GM21360 (cell line): ENCODE measurements at regions not wholly inside any gene's neighbourhood (a gene's known extent, or its start where the extent isn't known, plus 50 kb on each side); places are given as distances from the start of the nearest gene placed in this dataset.
A peak's percentile ranks its signal among the peaks of the same experiment; 100 is the strongest.
"Not testable (repeated sequence)": the region's sequence is repeated elsewhere in the genome, so short reads cannot be mapped to it uniquely, and the experiment has no call there.

Experiments
- ATAC-seq: cut with Tn5 transposase; IDR thresholded peaks from one replicate; pipeline ENCODE4 v1.9.1; 2021; ENCODE audit warnings: mild to moderate bottlenecking, moderate library complexity; ENCODE audit not compliant: unreplicated experiment

DNA sequence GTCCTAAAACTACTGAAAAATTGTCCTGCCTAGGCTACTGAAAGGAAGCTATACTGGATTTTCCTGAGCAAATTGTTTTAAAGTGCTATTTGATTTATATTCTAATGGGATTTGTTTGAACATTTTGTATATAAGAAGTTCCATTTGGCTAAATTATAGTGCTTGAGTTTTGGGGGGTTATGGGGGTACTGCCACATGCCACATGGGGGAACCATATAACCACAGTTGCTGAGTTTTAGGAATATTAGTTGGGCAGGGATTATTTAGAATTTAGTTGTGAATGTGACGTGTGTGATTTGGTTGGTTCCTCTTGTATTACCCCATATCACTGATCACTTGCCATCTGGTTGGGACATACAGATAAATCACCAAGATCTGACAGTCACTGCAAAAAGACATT, 224.5 kb upstream of the TAPT1 start:
- ATAC-seq: no peak

DNA sequence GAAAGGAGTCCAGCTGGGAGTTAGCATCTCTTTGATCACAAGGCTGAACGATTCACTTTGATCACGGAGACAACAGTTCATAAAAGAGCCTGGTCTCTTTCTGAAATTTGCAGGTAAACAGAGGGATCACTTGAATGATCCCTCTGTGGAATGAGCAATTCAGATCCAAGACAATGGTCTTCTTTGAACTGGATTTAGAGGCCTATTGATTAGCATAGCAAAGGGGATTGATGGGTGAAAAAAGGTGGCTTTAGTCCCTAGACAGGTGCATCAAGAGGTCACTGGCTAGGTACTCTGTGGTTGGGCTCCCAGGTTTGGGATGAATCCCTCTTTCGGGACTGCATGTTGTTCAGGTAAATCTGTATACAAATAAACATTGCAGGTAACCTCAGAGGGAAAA, 223.8 kb upstream of the TAPT1 start:
- ATAC-seq: no peak

DNA sequence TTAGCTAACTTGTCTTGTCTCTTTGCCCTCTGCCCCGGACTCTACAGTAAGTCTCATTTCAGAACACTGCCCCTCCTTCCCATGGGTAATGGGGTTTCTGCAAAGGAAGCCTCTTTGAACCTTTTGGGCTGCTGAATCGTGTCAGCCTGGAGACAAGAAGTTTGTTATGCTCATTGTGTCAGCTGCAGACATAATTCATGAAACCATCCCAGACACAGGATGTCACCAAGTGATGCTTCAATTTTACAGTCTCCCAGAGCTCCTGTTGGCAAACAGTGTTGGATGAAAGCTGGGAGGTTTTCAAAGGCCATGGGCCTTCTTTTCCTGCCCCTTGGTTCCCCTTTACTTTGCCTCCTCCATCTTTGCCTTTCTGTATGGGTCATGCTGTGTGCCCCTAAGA, 223.1 kb upstream of the TAPT1 start:
- ATAC-seq: no peak

DNA sequence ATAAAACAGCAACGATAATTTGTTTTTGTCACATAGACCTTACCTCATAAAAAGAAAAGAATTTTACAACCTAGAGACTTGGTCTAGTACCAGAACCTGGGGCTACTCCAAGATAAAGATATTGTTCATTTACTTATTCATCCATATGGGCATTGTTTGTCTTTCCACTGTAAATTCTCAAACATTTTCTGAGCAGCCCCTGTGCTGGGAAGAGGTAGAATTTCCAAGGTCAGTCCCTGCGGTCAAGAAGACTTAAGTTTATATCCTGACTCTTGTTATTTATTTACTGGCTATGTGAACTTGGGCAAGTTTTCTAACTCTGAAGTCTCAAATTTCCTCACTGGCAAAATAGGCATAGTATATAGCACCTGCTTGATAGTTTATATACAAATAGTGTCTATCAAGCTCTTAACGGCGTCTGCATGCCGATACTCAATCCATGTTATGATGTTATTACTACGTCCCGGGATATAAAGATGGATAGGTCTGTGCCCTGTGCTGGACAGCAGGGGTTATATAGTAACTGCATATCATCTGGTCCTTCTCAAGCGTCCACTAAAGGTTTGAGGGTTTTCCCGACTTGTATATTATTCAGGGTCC, 222.1 kb upstream of the TAPT1 start:
- no peak for ATAC-seq

DNA sequence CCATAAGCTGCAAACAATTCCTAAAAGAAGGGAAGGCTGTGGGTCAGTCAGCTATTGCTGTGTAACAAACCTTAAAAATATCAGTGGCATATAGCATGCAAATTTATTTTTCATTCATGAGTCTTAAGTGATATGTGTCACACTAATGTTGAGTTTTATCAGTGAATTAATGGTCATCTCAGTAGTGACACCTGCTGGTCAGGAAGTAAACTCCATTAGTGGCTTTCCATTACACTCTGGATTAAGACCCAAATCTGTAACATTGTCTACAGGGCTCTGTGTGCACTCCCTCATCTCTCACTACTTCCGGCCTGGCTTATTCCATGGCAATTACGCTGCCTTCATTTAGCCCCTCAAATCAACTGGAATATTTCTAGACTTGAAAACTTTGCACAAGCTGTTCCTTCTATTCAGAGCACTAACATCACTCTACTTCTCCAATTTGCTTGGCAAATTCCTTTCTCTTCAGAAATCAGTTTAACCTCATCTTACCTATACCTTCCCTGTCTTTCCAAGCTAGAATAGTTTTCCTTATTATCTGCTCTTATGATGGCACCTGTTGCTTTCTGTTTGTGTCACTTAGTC, 217.3 kb upstream of the TAPT1 start:
- ATAC-seq: peak; percentile 79

DNA sequence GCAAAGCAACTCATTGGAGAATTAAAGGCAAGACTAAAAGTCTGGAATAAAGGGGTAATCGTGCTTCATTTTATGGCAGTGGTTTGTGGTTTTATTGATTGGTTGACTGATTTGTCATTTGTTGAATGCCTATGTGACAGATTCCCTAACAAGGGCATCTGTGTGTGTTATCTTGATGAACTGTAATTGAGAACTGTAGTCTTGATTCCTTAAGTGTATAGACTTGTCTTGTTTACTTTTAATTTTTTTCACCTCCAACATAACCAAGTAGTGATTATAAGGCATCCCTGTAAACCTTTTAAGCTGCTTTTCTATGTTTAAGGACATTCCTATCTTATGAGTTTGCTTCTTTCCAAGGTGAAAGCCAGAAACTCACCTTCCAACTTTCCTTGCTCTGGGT, 216.0 kb upstream of the TAPT1 start:
- ATAC-seq: no peak

DNA sequence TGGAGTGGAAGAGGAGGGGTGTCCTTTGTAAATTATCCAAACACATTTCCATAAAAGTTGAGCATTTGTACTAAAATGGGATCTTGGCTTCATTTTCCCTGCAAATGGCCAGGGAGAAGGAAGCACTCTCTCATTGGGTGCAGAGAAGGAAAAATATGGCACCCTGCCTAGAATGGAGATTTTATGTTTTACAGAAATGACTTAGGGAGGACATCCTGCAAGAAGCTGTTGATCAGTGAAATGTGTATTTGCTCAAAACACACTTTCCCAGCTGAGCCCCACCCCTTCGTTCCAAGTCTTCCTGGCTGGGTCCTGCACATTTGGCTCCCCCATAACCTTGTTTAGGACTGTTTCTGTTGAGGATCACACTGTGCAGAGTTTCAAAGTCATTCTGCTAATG, 213.5 kb upstream of the TAPT1 start:
- no peak for ATAC-seq

DNA sequence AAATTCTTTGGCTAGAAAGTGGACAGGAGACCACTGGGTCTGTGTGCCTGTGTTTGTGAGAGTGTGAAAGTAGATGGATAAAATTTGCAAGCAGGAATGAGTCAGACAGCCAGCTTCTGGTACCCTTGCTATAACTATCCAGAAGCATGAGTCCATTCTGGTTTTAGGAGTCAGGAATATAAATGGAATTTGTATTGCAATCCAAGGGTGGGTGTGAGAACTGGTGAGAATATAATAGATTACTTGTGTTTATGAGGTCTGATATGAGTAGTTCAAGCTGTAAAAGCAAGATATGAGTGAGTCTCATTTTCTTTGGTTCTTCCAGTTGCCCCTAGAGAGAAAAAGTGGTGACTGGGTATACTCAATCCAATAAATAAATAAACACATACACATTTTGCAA, 212.7 kb upstream of the TAPT1 start:
- no peak for ATAC-seq

DNA sequence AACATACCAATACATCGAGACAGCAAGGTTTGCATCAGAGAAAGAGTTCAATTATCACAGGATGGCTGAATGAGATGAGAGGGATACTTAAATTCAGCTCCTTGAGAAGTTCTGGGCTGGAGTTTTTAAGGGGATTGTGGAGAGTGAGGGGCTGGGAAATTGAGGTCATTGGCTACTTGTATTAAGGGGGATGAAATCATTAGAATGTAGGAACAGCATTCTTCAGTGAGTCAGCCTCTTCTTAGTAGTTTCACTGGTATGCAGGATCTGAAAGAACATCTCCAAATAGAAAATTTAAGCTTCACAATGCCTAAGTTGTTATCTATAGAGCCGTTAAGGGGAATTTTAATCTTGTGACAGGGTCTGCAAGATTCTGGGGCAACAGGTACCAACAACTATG, 211.6 kb upstream of the TAPT1 start:
- no peak for ATAC-seq

DNA sequence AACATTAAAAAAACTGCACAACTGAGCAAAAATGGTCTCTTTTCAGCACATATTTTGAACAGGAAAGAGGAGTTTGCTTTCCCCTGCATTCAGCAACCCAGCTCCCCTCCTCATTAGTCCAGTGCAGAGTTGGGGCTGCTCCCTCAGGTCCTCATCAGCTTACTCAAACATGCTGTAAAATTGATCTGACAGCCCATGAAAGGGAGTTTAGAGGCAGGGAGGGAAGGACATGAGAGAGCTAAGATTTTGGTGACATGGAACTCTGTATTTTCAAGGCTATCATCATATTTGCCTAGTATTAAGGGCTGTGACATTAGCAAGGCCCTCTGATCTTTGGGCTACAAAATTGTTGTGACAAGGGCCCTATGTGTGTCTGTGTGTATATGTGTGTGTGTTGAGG, 205.6 kb upstream of the TAPT1 start:
- ATAC-seq: no peak

DNA sequence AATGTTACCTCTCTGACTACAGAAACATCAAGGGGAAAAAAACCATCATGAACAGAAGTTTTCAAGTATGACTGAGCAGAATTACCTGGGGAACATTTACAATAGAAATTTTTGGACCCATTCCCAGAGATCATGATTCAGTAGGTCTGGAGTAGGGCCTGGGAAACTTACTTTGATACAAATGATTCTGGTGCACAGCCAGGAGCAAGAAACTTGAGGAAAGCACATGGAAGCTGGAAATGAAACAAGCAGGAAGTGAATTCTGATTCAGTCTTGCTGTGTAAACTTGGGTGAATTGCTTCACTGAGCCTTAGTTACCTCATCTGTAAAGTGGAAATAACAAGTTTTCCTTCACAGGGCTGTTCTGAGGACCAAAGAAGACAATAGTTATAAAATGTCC, 192.5 kb upstream of the TAPT1 start:
- ATAC-seq: no peak

DNA sequence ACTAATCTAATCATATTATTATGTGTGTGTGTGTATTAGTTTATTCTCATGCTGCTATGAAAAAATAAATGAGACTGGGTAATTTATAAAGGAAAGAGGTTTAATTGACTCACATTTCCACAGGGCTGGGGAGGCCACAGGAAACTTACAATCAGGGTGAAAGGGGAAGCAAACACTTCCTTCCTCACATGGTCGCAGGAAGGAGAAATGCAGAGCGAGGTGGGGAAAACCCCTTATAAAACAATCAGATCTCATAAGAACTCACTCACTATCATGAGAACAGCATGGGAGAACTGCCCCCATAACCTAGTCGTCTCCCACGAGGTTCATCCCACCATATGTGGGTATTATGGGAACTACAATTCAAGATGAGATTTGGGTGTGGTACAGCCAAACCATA, 190.9 kb upstream of the TAPT1 start:
- no peak for ATAC-seq

DNA sequence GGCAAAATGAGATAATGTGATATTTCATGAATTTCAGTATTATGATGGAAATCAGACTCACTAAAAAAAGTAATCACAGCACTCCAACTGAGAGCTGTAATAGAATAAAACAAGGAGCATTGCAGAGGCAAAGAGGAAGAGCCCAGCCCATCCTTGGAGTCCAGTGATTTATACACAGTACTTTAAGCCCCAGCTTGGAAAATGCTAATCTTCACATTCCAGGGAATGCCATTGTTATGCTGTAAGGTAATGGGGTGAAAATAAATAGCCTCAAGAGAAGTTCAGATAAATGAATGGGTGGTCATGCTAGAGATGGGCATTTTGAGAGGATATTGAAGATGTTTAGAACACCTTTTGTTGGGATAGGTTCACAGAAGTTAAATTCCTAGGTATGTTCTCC, 190.3 kb upstream of the TAPT1 start:
- no peak for ATAC-seq

DNA sequence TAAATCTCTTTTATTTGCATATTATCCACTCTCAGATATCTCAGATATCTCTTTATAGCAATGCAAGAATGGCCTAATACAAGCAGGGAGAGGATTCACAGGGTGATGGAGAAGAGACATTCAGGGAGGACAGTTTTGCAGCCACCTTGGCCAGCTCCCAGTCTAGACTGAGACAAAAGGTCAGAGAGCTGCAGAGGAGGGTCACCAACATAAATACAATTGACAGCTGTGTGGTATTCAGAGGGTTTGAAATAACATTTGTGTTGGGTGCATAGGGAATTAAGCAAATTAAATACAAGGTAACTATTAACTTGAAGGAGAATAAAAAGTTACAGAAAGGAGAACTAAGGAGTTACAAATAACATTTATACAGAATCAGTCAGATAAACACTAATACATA, 189.5 kb upstream of the TAPT1 start:
- no peak for ATAC-seq

DNA sequence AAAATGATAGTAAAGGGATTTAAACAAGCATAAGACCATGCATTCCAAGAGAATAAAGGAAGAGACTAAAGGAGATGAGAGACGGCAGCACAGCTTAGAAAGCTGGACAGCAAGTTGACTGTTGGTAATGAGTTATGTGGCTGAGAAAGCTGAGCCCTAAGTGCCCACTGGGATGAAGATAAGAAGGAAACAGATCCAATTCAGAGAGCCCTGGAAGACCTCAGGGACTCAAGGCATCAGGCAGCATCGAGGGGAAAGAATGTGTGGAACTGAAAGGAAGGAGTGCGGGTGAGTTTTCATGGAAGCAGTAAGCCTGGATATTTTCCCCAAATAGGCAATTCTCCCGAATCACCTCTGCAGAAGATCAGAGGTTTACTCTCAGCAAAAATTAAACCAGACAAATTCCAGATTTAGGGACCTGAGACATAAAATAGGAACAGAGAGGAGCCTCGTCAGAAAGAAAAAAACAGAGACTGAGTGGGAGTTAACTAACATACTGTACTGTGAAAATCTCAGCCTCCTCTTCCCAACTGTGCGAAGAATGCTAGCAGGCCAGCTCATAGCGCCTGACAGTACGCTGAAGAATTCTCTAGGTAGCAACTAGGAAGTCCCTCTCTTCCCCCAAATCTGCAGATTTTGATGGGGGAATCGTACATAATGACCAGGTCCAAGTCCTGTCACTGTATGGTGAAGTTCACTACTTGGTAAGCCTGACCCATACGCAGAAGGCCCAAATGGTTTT, 187.7 kb upstream of the TAPT1 start:
- ATAC-seq: no peak

DNA sequence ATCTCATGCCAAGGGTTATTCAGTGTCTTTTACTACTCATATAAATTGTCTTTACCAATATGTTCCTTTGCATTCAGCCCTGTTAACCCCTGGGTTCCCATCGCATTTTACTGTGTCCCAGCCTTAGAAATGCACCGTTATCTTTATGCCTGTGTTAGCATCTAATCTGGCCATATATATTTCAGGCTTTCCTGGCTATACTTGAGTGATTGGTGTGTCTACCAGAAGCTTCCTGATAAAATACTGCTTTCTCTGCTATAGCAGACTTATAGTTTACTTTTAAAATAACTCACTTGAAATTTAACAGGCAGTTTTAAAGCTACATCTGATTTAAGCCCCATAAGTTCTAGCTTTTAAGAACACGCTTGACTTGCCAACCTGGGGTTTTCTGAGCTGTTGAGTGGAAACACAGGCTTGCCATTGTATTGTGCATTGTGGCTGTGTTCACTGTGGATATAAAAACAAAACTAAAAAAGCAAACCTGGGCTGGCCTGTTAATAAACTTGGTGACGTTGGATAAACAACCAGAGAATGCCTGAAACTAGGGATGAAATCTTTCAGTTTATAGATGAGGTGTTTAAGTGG, 185.3 kb upstream of the TAPT1 start:
- no peak for ATAC-seq

DNA sequence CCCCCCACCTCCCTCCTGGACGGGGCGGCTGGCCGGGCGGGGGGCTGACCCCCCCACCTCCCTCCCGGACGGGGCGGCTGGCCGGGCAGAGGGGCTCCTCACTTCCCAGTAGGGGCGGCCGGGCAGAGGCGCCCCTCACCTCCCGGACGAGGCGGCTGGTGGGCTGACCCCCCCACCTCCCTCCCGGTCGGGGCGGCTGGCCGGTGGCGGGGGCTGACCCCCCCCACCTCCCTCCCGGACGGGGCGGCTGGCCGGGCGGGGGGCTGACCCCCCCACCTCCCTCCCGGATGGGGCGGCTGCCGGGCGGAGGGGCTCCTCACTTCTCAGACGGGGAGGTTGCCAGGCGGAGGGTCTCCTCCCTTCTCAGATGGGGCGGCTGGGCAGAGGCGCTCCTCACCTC, 166.9 kb upstream of the TAPT1 start:
- not testable (repeated sequence) for ATAC-seq

DNA sequence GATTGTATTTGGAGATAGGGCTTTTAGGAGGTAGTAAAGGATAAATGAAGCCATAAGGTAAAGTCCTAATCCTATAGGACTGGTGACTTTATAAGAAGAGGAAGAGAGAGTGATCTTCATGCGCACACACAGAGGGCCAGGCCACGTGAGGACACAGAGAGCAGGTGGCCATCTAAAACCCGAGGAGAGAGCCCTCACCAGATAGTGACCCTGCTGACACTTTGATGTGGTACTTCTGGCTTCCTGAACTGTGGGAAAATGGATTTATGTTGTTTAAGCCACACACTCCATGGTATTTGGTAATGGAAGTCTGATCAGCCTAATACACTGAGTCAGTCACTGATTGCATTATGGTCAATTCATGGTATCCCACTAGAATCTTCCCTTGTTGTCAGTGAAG, 164.9 kb upstream of the TAPT1 start:
- ATAC-seq: no peak

DNA sequence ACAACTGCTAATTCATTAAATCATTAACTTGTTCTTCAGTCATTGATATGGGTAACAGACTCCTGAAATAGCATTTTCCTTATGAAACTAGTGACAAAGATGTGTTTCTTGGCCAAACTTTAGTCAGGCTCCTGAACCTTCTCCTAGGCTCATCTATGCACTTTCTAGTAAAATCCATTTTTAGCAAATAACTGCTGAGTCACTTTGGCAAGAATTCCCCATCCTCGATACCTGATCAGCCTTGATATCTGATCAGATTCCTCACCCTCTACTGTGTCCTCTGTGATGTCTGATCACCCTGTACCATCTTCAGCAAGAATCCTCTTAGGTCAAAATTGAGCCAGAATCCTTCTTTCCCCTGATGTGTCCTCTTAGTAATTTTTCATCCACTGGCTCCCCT, 161.2 kb upstream of the TAPT1 start:
- no peak for ATAC-seq

DNA sequence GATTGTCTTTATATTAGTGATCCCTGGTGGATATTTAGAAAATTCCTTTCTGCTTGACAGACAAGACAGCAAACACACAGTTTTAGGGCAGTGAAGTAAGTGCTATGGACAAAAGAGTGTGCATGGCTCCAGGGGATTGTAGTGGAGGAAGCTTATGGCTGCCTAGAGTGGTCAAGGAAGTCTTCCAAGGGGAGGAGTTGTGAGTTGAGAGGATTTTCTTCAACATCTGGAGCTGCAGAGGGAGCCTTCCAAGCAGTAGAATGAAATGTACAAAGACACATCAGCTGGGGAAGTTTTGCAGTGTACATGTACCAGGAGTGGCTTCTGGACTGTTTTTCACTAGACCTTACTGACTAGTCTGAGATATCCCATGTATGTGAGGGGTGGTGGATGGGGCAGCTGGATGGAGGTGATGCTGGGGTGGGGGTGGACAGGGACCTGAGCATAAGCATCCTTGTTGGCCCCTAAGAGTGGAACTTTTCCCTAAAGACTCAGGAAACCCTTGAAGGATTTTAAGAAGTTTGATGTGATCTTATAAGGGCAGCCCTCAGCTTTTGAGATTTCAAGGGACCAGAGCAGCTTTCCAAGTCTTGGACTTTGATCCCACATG, 160.5 kb upstream of the TAPT1 start:
- no peak for ATAC-seq

DNA sequence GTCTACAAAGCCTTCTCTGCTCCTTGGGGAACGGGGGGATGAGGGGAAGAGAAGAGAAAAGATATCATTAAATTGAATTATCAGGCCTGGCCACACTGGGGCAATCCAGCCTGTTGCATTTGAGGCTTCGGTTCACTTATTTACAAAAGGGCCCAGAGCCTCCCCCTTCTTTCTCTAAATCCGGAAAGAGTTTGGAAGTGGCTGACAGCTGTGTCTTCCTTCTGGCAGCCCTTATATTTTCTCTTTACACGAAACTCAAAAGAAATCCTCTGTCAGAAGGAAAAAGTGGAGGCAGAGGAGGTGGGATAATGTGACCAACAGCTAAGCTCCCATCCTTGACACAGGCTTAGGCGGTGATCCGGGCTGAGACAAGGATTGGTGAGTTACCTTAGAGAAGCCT, 158.3 kb upstream of the TAPT1 start:
- no peak for ATAC-seq

DNA sequence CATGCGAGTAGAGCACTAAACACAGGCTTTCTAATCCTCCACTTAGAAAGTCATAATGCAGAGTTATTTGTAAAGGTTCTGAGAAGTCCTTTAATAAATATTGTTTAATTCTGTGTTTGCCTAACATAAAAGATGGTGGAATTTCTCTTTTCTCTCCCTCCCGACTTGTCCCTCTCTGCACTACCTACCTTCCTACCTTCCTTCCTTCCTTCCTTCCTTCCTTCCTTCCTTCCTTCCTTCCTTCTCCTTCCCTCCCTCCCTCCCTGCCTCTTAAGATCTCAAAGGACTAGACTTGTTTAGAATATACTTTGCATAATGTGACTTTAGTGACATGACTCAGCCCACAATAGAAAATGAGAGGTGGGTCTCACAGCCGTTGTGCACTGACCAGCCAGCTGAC, 156.3 kb upstream of the TAPT1 start:
- no peak for ATAC-seq
